HT1080 (cell line): ENCODE measurements at regions not wholly inside any gene's neighbourhood (a gene's known extent, or its start where the extent isn't known, plus 50 kb on each side); places are given as distances from the start of the nearest gene placed in this dataset.

ENCODE experiments used
- DNase-seq: peaks from one replicate; pipeline ENCODE4 v3.0.0-alpha.2; 2015; ENCODE audit warnings: low read depth

GRCh38 chr20:11551479-11551878, 366.2 kb upstream of the BTBD3 start:
- DNase-seq: no peak

GRCh38 chr20:11553603-11554002, 364.1 kb upstream of the BTBD3 start:
- peak; percentile 18 for DNase-seq

- no peak for DNase-seq
Observed at GRCh38 chr20:11555510-11555909, 362.2 kb upstream of the BTBD3 start.

GRCh38 chr20:11556410-11556809, 361.3 kb upstream of the BTBD3 start:
- no peak for DNase-seq

GRCh38 chr20:11564491-11564890, 353.2 kb upstream of the BTBD3 start:
- no peak for DNase-seq

GRCh38 chr20:11569163-11569562, 348.5 kb upstream of the BTBD3 start:
- no peak for DNase-seq

GRCh38 chr20:11573507-11573906, 344.2 kb upstream of the BTBD3 start:
- no peak for DNase-seq

- peak; percentile 42 for DNase-seq
Observed at GRCh38 chr20:11581271-11581670, 336.4 kb upstream of the BTBD3 start.

GRCh38 chr20:11582060-11582459, 335.6 kb upstream of the BTBD3 start:
- no peak for DNase-seq

GRCh38 chr20:11585752-11586352, 331.8 kb upstream of the BTBD3 start:
- peak; percentile 4 for DNase-seq

- no peak for DNase-seq
Observed at GRCh38 chr20:11588875-11589274, 328.8 kb upstream of the BTBD3 start.

- no peak for DNase-seq
Observed at GRCh38 chr20:11591965-11592364, 325.7 kb upstream of the BTBD3 start.

- DNase-seq: no peak
Observed at GRCh38 chr20:11604339-11604738, 313.4 kb upstream of the BTBD3 start.

GRCh38 chr20:11607047-11607446, 310.6 kb upstream of the BTBD3 start:
- no peak for DNase-seq

GRCh38 chr20:11608736-11609135, 309.0 kb upstream of the BTBD3 start:
- DNase-seq: no peak

GRCh38 chr20:11624704-11625103, 293.0 kb upstream of the BTBD3 start:
- DNase-seq: no peak

- no peak for DNase-seq
Observed at GRCh38 chr20:11626551-11626950, 291.1 kb upstream of the BTBD3 start.

- no peak for DNase-seq
Observed at GRCh38 chr20:11642866-11643265, 274.8 kb upstream of the BTBD3 start.

GRCh38 chr20:11646359-11646758, 271.3 kb upstream of the BTBD3 start:
- DNase-seq: no peak

GRCh38 chr20:11650566-11650965, 267.1 kb upstream of the BTBD3 start:
- DNase-seq: no peak

- no peak for DNase-seq
Observed at GRCh38 chr20:11651138-11651537, 266.6 kb upstream of the BTBD3 start.

- DNase-seq: no peak
Observed at GRCh38 chr20:11651647-11652046, 266.0 kb upstream of the BTBD3 start.

GRCh38 chr20:11652128-11652527, 265.6 kb upstream of the BTBD3 start:
- DNase-seq: no peak

GRCh38 chr20:11654766-11655165, 262.9 kb upstream of the BTBD3 start:
- no peak for DNase-seq
